ENCODE measurements at regions not wholly inside any gene's neighbourhood (a gene's known extent, or its start where the extent isn't known, plus 50 kb on each side); places are given as distances from the start of the nearest gene placed in this dataset.

DNA sequence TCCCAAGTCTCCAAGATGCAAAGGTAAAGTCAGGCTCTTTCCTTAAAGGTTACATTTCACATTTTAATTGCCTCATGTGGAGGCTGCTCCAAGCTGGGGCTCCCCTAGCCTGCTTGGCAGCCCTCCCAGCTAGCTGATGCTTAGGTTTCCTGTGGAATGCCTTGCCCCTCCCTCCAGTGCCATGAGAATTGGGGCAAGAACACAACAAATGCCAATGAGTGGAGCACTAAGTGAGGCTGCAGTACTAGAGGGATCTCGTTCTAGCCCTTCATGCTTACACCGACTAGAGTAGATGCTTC is 597.7 kb downstream of the MID1IP1 start:
- no peak for TF ChIP-seq EZH2phosphoT487 (IDR thresholded peaks at IDR 0.05; ENCODE audit: low read depth)
- TF ChIP-seq, protein P1, sequence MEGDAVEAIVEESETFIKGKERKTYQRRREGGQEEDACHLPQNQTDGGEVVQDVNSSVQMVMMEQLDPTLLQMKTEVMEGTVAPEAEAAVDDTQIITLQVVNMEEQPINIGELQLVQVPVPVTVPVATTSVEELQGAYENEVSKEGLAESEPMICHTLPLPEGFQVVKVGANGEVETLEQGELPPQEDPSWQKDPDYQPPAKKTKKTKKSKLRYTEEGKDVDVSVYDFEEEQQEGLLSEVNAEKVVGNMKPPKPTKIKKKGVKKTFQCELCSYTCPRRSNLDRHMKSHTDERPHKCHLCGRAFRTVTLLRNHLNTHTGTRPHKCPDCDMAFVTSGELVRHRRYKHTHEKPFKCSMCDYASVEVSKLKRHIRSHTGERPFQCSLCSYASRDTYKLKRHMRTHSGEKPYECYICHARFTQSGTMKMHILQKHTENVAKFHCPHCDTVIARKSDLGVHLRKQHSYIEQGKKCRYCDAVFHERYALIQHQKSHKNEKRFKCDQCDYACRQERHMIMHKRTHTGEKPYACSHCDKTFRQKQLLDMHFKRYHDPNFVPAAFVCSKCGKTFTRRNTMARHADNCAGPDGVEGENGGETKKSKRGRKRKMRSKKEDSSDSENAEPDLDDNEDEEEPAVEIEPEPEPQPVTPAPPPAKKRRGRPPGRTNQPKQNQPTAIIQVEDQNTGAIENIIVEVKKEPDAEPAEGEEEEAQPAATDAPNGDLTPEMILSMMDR (IDR thresholded peaks at IDR 0.05; ENCODE audit: low read depth, low read length): no peak

All from OCI-LY3 (cell line).